GM19397 (cell line): ENCODE measurements at regions not wholly inside any gene's neighbourhood (a gene's known extent, or its start where the extent isn't known, plus 50 kb on each side); places are given as distances from the start of the nearest gene placed in this dataset.

ENCODE experiments used
- ATAC-seq: cut with Tn5 transposase; IDR thresholded peaks from one replicate; pipeline ENCODE4 v1.9.1; 2021; ENCODE audit warnings: mild to moderate bottlenecking, moderate library complexity; ENCODE audit not compliant: unreplicated experiment

DNA sequence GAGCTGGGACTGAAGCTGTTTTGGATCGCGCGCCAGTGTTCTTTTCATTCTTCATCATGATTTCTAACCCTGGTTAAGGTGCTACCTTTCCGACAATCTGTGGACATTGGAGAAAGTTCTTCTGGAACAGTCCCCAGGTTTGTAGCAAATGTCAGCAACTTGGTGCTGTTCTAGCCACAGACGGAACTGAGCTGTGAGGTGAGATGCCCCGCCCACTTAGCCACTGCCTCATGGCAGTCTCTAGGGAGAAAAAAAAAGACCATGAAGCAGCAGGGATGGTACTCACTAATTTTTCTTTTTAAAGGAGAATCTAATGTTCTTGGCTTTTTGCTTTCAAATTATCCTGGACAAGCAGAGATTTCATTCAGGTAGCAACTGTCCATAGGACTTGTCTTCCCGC lies 72.1 kb upstream of the STK32A start:
- ATAC-seq: no peak

DNA sequence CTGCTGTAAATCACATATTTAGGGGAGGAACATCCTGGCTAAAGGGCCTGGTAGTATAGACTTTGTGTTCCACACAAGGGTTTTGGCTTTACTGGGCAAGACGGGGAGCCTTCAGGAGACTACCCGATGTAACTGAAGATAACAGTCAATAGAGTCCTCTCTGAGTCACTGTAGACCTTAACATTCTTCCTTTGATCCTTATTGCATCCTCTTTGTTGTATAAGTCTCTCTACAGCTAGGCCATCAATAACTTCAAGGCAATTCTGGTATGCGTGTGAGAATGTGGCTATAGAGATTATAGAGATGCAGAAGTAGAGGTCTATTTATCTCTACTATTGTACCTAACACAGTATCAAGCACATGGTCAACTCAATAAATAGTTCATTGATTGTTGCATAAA lies 67.3 kb upstream of the STK32A start:
- no peak for ATAC-seq

DNA sequence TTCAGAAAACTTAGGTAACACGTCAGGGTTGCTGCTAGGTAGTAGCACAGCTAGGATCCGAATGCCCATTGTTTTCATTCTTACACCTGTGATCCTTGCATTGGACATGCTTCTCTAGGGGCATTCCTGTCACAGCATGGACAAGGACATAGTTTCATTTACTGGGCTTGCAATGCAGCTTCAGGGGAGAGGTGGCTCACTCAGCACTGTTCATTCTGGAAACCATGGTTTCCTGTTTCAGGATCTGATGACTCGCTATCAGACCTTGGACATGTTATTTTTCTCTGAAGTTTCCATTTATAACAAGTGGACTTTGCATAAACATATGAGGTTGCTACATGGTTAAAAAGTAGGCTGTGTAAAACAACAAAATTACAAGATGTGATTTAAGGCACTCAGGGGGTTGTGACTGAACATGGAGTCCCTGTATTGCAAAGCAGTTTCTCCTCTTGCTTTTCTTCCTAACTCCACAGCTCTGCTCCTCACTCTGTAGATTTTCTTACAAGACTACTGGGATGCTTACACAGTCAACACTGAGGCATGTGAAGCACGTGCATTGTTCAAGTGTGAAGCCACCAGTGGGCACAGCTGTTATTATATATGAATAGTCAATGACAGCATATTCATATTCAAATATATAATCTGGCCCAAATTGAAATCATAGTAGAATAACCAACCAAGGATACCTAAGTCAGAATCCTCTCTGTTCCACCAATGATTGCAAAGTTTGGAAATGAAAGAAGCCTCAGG lies 66.1 kb upstream of the STK32A start:
- no peak for ATAC-seq

DNA sequence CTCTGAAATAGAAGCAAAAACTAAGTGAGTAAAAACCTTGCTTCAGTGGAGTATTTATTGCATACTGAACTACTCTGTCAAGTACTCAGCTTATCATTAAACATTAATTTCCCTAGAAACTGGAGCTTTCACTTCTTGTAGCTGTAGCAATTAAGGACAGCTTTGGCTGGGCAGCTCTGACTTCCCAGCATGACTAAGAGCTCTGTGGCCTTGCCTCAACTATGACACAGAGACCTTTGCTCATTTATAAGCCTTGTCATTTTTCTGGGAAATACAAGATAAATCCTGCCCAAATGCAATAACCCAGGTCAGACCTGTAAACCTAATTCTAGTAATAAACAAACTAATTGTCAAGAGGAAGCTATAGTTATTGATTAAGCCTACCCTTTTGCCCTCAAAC lies 65.4 kb upstream of the STK32A start:
- no peak for ATAC-seq

DNA sequence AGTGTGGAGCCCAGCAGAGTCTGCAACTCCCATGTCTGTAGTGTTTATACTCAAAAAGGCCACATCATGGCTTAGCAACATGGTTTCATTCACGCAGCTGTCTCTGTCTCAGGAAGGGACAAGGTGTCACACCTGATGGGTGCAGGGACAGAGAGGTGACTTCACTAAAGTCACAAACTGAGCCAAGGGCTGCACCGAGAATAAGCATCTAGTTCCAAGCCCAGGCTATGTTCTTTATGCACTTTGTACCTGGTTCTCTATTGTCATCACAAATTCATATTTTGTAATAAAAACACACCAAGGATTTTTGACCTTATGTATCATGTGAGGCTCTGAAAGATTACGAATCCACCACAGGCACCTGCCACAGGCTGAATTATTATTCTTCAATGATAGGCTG lies 64.9 kb upstream of the STK32A start:
- ATAC-seq: no peak

DNA sequence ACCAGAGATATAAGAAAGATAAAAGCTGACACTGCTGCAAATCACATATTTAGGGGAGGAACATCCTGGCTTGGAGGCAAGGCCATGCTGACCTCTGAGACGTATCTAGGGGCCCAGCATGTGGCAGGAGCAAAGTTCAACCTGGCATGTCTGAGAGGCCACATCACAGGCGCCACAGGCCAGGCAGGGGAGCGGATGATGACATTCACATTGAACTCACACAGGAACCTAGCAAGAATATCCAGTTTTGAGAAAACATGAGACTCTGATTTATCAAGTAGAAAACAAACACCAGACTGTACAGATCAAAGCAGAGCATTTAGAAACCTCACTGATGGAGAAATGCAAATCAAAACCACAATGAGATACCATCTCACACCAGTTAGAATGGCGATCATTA lies 64.2 kb upstream of the STK32A start:
- peak; percentile 67 for ATAC-seq

DNA sequence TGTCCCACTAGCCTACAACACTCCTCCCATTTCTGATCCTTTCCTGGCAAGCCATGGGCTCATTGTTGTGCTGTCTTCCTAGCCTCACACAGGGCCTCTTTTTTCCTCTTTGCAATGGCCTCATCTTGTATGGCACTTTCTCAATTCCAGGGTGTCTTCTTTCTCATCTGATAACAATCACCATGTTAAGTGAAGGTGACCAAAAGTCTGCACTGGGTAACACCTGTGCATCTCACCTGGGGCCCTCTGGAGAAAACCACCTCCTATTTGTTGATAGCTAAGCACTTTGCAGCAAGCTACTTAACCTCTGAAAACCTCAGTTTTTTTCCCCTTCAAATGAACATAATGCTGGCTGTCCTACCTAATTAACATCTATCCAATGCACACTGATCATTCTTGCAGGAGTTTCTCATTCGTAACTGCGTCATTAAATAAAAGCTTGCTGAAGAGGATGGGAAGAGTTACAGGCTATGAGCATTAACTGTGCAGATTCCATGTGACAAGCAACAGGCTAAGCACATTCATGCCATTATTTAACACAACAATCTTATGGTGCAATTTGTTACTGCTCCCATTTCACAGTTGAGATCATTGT lies 60.1 kb upstream of the STK32A start:
- ATAC-seq: no peak

DNA sequence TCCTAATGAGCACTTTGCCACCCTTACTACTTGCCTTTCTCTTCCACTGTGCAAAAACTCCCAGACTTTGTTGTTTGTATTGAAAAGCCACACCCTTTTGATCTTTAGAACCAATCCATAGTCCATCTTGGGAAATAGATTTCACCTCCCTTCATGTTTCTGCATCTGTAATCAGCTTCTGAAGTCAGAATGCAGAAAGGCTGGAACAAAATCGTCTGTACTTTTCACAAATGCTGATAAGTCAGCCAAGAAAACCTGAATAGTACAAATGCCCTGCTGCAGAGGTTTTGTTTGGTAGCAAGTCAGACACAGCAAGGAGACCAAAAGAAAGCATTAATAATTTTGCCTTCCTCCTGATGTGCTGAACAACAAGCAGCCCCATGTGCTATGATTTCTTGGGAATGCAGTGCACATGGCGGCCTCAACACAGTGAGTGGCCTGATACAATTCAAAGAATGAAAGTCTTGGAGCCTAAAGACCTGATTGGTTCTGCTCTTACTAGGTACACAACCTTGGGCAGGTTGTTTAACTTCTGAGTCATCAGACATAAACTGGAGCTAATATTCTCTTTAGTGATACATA lies 59.2 kb upstream of the STK32A start:
- no peak for ATAC-seq

DNA sequence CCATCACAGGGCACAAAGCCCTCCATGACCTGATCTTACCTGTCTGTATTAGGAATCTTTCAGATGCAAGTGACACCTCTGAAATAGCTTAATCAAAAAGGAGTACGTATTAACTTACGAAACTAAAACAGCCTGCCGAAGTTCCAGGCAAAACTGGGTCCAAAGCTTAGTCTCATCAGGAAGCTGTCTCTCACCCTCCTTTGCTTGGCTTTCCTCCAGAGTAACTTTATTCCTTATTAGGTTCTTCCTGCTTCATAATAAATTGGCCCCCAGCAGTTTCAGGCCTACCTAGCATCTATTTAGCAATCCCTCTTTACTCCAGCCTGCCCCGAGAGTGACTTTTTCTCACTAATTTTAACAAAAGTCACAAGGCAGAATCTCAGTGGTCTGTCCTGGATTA lies 58.4 kb upstream of the STK32A start:
- ATAC-seq: no peak

DNA sequence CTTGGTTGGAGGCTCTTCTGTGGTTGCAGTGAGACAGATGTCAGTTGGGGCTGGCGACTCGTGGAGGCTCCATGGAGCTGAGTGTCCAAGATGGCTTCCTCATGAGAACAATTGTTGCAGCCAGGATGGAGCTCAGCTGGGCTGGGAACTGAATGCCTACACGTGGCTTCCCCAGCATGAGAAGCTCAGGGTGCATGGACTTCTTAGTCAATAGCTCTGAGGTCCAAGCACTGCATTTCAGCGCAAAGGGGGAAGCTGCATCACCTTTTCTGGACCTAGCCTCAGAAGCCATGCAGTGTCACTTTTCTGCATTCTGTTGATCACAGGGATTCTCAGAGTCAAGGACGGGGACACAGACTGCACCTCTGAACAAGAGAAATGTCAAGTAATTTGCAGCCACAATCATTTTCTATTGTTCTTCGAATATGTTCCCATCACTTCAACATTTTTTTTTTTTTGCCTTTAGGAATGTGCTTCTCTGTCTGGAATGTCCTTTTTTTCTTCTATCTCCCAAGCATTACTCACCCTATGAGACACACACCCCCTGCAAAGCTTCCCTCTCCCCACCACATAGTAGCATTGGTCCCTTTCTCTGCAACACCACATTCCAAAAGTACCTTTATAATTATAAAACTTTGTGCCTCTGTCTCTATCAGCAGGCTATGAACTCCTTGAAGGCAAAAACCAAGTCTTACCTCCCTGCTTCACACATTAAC lies 57.5 kb upstream of the STK32A start:
- ATAC-seq: no peak

DNA sequence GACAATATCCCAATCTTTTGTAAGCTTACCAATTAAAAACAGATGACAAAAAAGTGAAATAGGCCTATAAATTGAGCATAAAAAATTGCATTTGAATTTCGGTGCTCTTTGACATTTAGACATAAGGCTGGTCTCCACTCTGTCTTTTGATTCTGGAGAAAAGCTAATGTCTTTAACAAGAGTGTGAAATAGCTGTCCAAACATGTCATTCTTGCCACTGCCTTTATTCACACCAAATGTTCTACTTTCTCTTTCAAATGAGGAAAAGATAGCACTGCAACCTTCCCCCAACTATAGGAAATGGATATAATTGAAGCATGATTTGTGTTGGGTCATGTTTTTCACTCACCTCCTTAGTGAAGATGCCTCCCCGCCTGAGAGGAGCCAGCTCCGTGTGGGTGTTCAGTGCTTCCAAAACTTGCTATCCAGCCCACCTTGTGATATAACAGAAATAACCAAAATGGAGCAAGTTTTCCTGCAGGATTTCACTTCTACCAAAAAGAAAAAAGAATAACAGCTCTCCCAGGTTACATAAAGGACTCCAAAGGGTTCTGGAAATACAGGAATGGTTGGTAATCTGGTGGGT lies 55.2 kb upstream of the STK32A start:
- ATAC-seq: no peak

DNA sequence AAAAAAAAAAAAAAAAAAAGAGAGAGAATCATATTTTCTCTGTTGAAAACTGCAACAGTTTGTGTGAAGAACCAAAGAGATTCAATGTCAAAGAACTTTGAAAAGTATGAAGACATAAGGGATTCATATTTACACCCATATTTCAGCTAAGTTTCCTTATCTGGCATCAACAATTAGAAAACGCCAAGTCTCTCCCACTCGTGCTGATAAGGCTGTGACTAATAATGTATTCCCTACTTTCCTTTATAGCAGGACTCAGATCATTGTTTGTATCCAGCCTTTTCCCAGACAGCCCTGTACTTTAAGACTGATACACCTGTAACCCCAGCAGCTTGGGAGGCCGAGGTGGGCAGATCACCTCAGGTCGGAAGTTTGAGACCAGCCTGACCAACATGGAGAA lies 54.1 kb upstream of the STK32A start:
- no peak for ATAC-seq
